Activated CD4-positive, CD25-positive, alpha-beta regulatory T cell treated with anti-CD3 and anti-CD28 coated beads, Interleukin-2, amount 50 U/mL, for 72 hours (primary cell): ENCODE measurements at regions not wholly inside any gene's neighbourhood (a gene's known extent, or its start where the extent isn't known, plus 50 kb on each side); places are given as distances from the start of the nearest gene placed in this dataset.

ENCODE experiments used
- DNase-seq: peaks from one replicate; pipeline ENCODE4 v3.0.0; 2021

- no peak for DNase-seq
Observed at GRCh38 chr13:40472427-40473220, 193.8 kb downstream of the FOXO1 start.

- DNase-seq, result no peak
Observed at GRCh38 chr13:40475617-40476016, 190.8 kb downstream of the FOXO1 start.

DNA sequence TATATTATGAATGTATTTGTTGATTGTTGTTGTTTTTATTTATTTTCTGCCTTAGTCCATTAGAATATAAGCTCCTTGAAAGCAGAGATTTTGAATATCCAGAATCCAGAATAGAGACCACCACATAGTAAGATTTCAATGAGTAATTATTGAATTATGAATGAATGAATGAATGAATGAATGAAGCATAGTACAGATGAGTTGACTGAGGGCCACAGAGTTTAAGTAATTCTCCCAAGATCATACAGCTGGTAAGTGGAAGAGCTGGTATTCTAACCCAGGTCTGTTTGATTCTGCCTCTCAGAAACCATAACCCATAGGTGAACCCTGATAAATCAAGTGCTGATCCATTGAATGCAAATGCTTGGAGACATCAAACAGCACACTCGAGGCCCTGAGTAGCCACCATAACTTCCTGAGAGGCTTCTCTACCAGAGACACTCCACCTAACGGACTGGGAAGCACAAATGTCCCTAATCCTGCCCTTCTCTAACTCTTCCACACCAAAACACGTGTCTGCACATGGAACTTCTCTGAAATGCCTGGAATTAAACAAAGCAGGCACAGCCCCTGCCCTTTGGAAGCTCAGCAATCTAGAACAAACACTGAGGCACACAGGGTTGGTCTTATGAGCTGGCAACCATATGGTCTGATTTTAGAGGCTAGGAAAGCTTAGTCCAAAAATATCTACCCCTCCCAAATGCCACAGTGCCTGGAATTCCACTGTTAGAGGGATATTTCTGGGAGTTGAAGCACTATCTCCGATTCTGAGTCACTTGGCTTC lies 190.1 kb downstream of the FOXO1 start:
- no peak for DNase-seq

DNA sequence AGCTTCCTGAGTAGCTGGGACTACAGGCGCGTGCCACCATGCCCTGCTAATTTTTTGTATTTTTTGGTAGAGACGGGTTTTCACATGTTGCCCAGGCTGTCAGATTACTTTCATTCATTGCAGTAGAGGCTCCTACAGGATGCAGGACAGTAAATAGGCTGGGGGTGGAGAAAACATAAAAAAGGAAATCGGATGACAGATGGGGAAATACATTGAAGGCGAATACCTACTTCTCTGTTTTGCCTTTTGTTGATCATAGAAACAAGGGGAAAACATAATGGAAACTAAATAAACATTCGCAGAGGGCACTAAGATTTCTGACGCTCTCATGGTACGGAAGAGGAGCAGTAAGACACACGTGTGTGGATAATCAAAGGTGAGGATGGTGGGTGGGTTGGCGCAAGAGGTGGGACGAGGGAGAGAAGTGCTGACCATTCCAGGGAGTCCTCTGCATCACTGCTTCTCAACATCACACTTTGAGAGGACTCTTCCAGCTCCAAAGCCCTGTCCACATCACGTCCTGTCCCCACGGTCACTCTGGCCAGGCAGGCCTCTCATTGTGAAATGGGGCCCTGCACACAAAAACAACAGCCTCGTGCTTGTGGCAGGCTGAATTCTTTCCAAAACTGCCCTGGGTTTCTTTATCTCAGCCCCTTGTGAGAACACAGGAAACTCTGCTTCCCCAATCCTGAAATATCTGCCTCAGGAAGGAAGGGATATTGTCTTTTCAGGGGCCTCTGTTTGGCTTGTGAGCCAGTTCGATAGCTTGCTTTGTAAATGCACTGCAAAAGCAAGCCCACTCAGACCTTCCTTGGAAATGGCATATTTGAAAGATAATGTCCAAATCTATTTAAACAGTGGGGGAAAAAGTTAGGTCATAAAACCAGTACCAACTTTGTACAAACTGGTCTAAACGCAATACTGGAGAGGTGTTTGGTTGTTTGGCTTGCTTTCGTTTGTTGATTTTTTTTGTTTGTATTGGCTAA lies 188.5 kb downstream of the FOXO1 start:
- DNase-seq, result no peak

GRCh38 chr13:40478775-40479174 lies 187.7 kb downstream of the FOXO1 start:
- DNase-seq, result no peak

DNA sequence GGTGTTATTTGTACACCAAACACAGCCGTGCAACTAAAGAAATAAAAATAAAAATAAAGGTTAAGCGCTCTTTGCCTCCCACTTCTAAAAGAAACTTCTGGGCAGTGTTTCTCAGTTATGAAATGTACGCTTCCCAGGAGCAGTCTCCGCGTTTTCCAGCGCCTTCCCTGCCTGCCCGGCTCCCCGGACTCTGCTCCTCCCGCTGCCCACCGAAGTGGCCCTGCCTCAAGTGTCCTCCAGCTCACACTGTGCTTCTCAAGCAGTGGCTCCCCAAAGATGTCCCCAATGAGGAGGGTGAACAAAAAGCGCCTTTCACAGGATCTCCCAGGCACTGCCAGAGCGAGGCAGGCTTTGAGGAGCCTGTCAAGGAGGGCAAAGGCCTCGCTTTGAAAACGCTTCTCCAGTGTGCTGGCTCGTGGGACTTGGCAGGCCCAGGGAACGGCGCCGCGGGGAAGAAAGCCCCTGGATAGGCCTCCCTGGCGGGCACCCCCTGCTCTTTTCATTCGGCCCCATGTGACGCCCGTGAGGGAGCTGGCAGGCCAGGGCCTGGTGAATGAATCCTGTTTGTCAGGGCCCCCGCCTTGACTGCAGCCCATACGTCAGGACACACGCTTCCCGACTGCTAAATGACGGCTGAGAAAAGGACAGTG lies 187.1 kb downstream of the FOXO1 start:
- no peak for DNase-seq

- DNase-seq, result no peak
Observed at GRCh38 chr13:40480012-40480914, 186.2 kb downstream of the FOXO1 start.

GRCh38 chr13:40480915-40481516 lies 185.4 kb downstream of the FOXO1 start:
- no peak for DNase-seq

- no peak for DNase-seq
Observed at GRCh38 chr13:40483601-40484000, 182.8 kb downstream of the FOXO1 start.

DNA sequence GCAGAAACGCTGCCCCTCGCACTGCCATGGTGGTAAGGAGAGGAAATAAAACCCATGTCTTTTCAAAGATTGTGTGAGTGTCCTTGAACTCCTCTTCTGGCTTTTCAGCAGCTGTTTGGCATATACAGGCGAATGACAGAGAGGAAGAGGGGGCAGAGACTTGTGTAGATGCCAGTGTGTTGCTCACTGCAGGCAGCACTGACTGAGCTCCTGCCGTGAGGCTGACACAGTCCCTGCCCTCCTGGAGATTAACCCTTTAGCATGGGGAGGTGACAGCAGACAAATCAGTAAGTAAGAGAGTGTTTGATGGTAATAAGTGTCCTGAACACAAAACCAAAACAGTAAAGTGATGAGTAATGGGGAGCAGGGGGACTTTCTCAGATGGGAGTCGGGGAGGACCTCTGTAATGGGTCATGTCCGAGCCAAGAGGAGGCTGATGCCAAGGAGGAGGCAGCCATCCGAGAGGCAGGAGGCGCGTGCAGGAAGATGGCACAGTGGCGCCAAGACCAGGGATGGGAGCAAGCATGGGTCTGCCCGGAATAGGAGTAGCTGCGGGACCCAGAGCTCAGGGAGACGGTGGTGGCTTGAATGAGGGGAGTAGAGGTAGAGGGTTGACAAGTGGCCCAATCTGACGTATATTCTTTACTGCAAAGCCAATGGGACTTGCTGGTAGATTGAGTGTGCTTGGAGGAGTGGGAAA lies 182.2 kb downstream of the FOXO1 start:
- DNase-seq, result no peak

DNA sequence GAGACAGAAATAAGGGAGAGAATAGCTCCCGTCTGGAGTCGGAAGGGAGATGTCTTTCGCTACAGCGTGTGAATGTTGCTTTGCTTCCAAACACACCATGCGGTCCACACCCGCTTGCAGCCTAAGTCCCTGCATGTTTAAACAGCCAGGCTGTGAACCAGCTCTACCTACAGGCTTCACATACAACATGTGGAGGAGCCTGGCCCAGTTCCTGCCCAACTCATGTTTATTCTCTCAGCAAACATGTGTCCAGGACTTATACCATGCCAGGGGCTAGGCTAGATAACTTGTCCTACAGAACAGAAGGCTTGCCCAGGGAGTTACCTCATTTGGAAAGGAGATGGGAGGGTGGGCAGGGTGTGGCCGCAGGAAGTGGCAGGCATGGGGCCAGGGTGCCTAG lies 181.5 kb downstream of the FOXO1 start:
- no peak for DNase-seq

GRCh38 chr13:40485611-40486517 lies 180.6 kb downstream of the FOXO1 start:
- peak; percentile 57 for DNase-seq

DNA sequence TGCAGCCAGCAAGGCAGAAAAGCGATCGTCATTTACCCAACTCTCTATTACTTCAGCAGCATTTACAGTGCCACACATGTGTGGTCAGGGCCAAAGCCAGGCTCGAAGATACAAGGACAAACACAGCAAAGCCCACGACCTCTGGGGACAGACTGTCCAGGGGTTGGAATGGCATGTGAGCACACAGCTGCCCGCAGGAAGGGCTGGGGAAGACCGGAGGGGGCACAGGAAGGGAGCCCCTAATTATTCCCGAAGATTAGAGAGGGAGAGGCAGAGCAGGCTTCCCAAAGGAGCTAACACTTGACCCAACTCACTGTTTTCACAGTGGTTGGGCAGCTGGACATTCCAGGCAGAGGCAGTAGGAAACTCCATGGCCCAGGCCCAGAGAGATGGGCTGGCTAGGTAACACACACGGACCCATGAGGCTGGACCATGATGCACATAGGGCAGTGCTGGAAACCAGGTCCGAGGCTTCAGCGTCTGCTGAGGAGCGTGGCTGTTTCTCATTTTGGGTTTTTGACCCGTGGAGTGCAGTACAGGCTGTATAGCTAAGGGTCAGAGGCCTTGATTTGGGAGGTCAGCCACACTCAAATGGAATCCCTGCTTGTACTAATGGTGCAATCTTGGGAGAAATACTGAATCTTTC lies 179.8 kb downstream of the FOXO1 start:
- DNase-seq, result no peak

DNA sequence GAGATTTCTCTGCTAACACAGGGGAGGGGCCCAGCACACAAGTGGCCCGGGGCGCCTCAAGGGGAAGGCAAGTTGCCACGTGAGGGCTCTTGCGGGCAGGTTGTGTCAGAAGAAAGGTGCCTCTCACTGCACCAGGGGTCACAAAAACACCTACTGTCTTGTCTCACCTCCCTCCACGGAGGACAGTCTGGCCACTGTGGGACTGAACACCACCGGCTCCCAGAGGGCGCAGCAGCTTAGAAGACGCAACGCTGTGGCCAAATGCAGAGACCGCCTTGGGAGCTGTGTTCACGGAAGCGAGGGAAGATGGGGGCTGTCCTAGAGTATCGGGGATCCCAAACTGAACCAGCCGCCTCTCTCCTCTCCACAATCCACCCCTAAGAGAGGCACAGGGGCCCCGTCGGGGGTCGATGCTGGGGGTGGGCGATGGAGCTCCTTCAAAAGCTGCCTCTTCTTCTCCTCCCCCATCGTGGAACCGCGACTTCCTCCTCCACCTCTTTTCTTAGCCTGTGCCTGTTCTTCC lies 177.5 kb downstream of the FOXO1 start:
- no peak for DNase-seq

DNA sequence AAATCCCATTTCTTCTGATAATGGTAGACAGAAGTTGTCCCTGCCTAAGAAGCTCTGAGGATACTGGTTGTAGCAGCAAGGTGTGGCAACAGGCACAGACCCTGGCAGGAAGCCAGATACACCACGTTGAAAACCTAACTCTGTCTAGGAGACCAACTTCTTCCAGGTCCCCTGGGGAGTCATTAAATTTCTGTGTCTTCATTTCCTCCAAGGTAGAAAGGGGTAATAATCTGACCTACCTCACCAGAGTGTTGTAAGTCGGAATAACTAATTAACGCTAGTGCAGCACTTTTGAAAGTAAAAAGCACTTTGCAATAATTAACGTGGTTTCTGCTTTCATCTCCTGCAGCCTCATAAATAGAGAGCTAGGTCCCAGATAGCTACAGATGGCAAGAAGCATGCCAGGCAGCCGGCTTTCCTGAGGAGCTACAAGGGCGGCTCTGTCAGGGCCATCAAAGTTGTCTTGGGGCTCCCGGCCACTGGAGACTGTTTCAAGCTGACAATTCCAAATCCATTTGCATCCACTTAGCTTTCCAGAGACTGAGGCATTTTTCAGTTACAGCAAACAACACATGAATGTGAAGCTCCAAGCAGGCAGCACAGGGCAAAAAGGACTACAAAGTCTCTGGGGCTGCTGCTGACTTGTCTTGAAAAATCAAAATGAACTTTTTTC lies 176.2 kb downstream of the FOXO1 start:
- DNase-seq, result no peak

DNA sequence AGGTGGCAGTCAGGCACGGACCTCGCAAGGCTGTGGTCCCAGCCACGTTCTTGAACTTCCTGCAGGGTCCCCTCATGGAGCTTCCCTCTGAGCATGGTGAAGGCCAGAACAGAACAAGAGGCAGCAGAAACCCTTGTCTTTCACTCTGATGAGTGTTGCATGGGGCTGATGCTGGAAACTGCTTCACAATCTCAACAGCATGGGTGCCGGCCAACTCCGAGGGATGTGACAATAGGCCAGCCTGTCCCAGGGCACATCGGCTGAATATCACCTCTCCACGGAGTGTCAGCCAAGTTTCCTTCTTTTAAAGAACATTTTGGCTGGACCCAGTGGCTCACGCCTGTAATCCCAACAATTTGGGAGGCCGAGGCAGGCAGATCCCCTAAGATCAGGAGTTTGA lies 173.9 kb downstream of the FOXO1 start:
- DNase-seq, result no peak

DNA sequence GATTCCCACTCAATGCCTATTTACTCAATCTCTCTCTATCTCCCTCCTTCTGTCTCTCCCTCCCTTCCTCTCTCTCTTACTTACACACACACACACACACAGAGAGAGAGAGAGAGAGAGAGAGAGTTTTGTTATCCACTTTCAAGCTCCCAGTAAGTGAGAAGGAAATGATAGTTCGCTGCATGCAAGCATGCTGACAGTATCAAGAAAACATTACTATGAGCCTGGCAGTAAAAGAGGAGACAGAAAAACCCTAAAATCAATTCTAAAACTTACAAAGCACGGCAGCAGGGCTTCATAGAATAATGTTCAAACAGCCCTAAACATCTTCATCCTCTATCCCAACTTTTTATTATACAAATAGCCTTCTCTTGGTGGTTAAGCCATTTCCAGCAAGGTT lies 171.9 kb downstream of the FOXO1 start:
- no peak for DNase-seq
